ENCODE measurements at regions not wholly inside any gene's neighbourhood (a gene's known extent, or its start where the extent isn't known, plus 50 kb on each side); places are given as distances from the start of the nearest gene placed in this dataset.

- POLR2A ChIA-PET, result interaction anchor here (0.7 kb wide), 1 partner anchor 10 kb away, joined by 3 read pairs; no protein-coding TSS in a partner anchor
- BruUV-seq (replicated peaks), result no TSS peak
- Histone ChIP-seq H3K4me2 (ENCODE audit: insufficient read depth, low read length) (no peak overlapping the region), H3K27ac (ENCODE audit: extremely low read depth, low read depth, low read length) (no peak overlapping the region), H3K9me1 (ENCODE audit: control insufficient read depth, insufficient read depth, low read length) (no peaks in the 10 kb centered on the region), H3K36me3 (ENCODE audit: control insufficient read depth, insufficient read depth, low read length) (no peaks in the 10 kb centered on the region), H4K20me1 (replicated peaks; ENCODE audit: control insufficient read depth, insufficient read depth, low read length) (no peaks in the 10 kb centered on the region), H2AFZ (ENCODE audit: low read depth, low read length) (peak overlapping the region; percentile 49; the same call in 1 of the 2 replicates), H3K9ac (ENCODE audit: insufficient read depth in 1 of 2, low read depth in 2 of 2, low read length in 2 of 2) (no peak overlapping the region), H3K27me3 (ENCODE audit: control insufficient read depth in 2 of 2, insufficient read depth in 2 of 2, low read length in 2 of 2) (no peaks in the 10 kb centered on the region), H3K4me3 (no peak overlapping the region), H3K79me2 (ENCODE audit: control insufficient read depth, insufficient read depth, low read length) (no peaks in the 10 kb centered on the region), H3K4me1 (replicated peaks in 1 of 2; ENCODE audit: control insufficient read depth in 2 of 2, insufficient read depth in 2 of 2, low read length in 2 of 2) (peaks cover 0 to 6% of the 10 kb centered on the region in 2 experiments; a peak in 2 of 5 replicates), H3K9me3 (replicated peaks; ENCODE audit: control insufficient read depth, insufficient read depth, low read depth, low read length) (no peaks in the 10 kb centered on the region)
- 10% methylated on average over 4 of the region's 4 CpGs for WGBS (ENCODE audit: insufficient coverage, low coverage, missing lambda C conversion rate)
- in situ Hi-C loops (cut with MboI) (no loop called here), intact Hi-C loops (cut with micrococcal nuclease) (no loop called here)
- FAIRE-seq (no peak), DNase-seq (ENCODE audit: extremely low read depth in 1 of 4, low spot score in 3 of 4) (no peak), ATAC-seq (peak; percentile 29; the same call in 1 of the 3 replicates)
- CTCF ChIA-PET (ENCODE audit: low intra/inter-chr PET ratio), result no interaction called here
- no peak for TF ChIP-seq BMI1 (IDR thresholded peaks at IDR 0.05; ENCODE audit: low read length)
- no peak for TF ChIP-seq RBBP5 (IDR thresholded peaks at IDR 0.05; ENCODE audit: borderline replicate concordance, insufficient read depth, low read length, poor library complexity, severe bottlenecking)
- no peak for TF ChIP-seq BACH1 (tag; IDR thresholded peaks at IDR 0.05)
- no peak for TF ChIP-seq U2AF1 (optimal IDR thresholded peaks at IDR 0.05; ENCODE audit: low read depth, low read length)
- no peak for TF ChIP-seq PBX2 (CRISPR knock-in tag; IDR thresholded peaks at IDR 0.05; ENCODE audit: low read depth)
- TF ChIP-seq PBX2 (tag; conservative IDR thresholded peaks at IDR 0.05; ENCODE audit: low read depth), result no peak
- TF ChIP-seq ZNF583 (CRISPR knock-in tag; IDR thresholded peaks at IDR 0.05), result no peak
- no peak for TF ChIP-seq HDAC8 (tag; IDR thresholded peaks at IDR 0.05)
- no peak for TF ChIP-seq SIN3B (IDR thresholded peaks at IDR 0.05; ENCODE audit: low read depth)
Observed at GRCh38 chr5:82521431-82522051, 243.4 kb upstream of the RPS23 start.
